Activated CD4-positive, alpha-beta memory T cell treated with anti-CD3 and anti-CD28 coated beads, Interleukin-2, amount 10 ng/mL, durations not matched to agents 7 days and 5 days (primary cell): ENCODE measurements at regions not wholly inside any gene's neighbourhood (a gene's known extent, or its start where the extent isn't known, plus 50 kb on each side); places are given as distances from the start of the nearest gene placed in this dataset.

Experiments
- CTCF ChIA-PET: fragments of 350-600 bp; sonication (Branson Sonifier 250); formaldehyde crosslinking; loops from one replicate; lab custom pipeline; 2021; ENCODE audit warnings: antibody characterized with exemption, inconsistent platforms; lab: Charles Lee
- POLR2A ChIA-PET: fragments of 350-600 bp; sonication (Branson Sonifier 250); formaldehyde crosslinking; loops from one replicate; lab custom pipeline; 2021; ENCODE audit warnings: antibody characterized with exemption; lab: Charles Lee
- DNase-seq: peaks from one replicate; pipeline ENCODE4 v3.0.0-alpha.2; 2020
- H3K27ac Mint-ChIP-seq: one replicate; pipeline ENCODE4 v1.8.0; 2021; ENCODE audit warnings: mild to moderate bottlenecking, mixed read lengths
- H3K27me3 Mint-ChIP-seq: one replicate; pipeline ENCODE4 v1.8.0; 2021; ENCODE audit warnings: mixed read lengths
- H3K36me3 Mint-ChIP-seq: one replicate; pipeline ENCODE4 v1.8.0; 2021; ENCODE audit warnings: low read depth, mixed read lengths
- H3K4me1 Mint-ChIP-seq: one replicate; pipeline ENCODE4 v1.8.0; 2021; ENCODE audit warnings: mixed read lengths
- H3K4me3 Mint-ChIP-seq: one replicate; pipeline ENCODE4 v1.8.0; 2021; ENCODE audit warnings: mild to moderate bottlenecking, mixed read lengths
- H3K9me3 Mint-ChIP-seq: one replicate; pipeline ENCODE4 v1.8.0; 2021; ENCODE audit warnings: mixed read lengths

DNA sequence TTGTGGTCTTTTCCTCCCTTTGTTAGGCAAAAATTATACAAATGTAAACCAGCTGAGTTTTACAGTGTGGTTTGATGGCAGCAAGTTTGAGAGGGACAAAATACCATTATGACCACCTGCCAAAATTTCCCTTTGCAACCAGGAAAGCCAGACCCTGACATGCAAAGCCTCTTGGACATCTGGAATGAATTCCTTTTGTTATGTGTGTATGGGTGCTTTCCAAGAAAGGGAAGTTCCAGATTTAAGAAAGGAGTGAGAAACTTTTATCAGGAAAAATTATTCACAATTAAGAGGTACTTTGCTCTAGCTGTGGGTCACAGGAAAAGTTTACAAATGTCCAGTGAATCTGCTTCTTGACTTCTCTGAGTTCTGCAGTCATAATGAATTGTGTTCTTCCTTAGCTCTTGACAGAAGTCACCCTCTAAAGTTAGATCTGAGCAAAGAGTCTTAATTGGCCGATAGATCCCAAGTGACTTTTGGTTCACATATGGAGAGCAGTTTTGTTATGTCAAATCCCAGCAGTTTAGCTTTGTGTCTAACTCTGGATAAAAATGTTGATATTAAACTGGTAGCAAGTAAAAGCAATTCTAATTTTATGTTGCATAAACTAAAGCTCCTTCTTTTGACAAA lies 295.9 kb upstream of the ZNF608 start:
- ChIA-PET CTCF (no interaction called here), POLR2A (no interaction called here)
- no peak for DNase-seq
- Mint-ChIP-seq H3K4me1 (no peaks in the 10 kb centered on the region), H3K27me3 (no peaks in the 10 kb centered on the region), H3K36me3 (no peaks in the 10 kb centered on the region), H3K4me3 (no peak overlapping the region), H3K9me3 (peaks cover 5% of the 10 kb centered on the region), H3K27ac (no peak overlapping the region)

DNA sequence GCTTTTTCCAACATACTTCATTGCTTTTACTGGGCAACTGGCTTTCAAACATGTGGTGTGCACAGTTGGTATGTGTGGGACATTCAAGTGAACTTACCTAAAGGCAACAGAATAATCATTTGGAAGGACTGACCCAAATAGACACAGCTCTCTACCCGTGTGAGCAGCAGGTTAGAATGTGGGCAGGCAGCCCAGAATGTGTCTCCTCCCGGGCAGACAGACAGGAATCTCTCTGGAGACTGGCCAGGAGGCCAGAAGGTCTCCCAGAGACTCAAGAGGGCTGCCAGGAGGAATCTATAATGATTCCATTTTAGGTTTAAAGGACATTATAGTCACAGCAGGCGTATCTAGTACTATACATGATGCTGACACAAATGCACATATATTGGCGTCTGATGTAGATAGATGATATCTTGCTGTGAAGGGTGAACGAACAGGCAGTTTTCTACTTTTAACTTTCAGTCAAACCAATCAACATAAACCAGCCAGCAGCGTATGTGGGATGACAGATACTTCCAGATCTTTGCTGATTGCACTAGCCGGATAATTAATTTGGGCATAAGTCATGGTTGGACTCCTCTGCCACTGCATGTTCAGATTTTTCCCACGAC lies 297.4 kb upstream of the ZNF608 start:
- H3K4me3 Mint-ChIP-seq, result no peak overlapping the region
- DNase-seq, result no peak
- peaks cover 2% of the 10 kb centered on the region for H3K9me3 Mint-ChIP-seq
- POLR2A ChIA-PET, result no interaction called here
- H3K36me3 Mint-ChIP-seq, result no peaks in the 10 kb centered on the region
- H3K27me3 Mint-ChIP-seq, result no peaks in the 10 kb centered on the region
- CTCF ChIA-PET, result no interaction called here
- H3K4me1 Mint-ChIP-seq, result no peaks in the 10 kb centered on the region
- no peak overlapping the region for H3K27ac Mint-ChIP-seq

DNA sequence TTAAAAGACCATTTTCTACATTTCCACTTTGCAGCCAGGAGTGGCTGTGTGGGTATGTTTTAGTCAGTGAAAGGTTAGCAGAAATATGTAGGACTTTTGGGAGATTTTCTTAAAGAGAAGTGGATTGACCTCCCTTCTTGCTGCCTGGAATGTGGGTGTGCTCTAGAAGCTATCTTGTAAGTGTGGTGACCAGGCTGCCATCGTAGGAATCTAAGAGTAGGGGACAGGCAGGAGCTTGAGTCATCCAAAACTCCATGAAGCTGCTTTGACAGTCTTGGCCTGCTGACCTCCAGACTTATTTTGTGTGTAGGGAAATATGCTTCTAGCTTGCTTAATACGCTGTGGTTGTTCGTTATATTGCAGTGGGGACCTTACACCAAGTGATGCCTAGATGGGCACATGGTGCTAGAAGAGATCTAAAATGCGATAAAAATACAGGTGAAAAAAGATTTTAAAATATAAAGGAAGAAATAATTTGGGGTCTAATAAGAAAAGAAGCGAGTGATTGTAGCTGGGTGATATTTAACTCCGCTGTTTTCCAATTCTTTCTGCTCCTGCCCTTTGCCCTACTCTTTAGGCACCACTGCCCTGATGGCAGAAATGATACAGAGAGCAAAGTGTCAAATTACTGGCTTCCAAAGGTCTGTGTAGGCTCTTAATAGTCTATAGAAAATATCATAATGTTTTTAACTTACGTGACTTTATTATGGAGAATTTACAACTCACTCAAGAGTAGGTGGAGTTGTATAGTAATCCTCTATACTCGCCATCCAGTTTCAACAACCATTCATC lies 298.2 kb upstream of the ZNF608 start:
- CTCF ChIA-PET, result no interaction called here
- H3K27me3 Mint-ChIP-seq, result no peaks in the 10 kb centered on the region
- no peak overlapping the region for H3K4me3 Mint-ChIP-seq
- peaks cover 2% of the 10 kb centered on the region for H3K9me3 Mint-ChIP-seq
- no peak overlapping the region for H3K27ac Mint-ChIP-seq
- no peak for DNase-seq
- no peaks in the 10 kb centered on the region for H3K36me3 Mint-ChIP-seq
- H3K4me1 Mint-ChIP-seq, result no peaks in the 10 kb centered on the region
- POLR2A ChIA-PET, result no interaction called here

- CTCF ChIA-PET, result no interaction called here
- Mint-ChIP-seq H3K4me3 (no peak overlapping the region), H3K4me1 (no peaks in the 10 kb centered on the region), H3K36me3 (no peaks in the 10 kb centered on the region), H3K27me3 (no peaks in the 10 kb centered on the region), H3K9me3 (peaks cover 2% of the 10 kb centered on the region), H3K27ac (no peak overlapping the region)
- DNase-seq, result no peak
- POLR2A ChIA-PET, result no interaction called here
Observed at GRCh38 chr5:125045646-125046045, 299.2 kb upstream of the ZNF608 start.

DNA sequence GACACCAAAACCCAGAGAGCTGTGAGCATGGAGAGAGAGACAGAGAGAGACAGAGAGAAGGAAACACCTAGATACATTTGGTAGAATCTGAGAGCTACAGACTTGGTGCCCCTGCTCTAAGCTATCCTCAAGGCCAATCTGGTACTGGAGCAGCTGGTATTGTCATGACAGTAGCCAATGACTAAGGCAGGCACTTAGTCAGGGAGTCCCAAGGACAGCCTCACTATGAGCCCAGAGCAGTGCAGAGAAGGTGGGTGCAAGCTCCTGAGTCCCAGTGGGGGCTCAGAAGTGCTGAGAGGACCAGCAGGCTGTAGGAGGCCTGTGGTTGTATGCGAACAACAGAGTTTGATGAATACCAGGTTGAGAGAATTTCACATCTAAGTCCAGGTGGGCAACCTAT lies 300.4 kb upstream of the ZNF608 start:
- H3K4me3 Mint-ChIP-seq, result no peak overlapping the region
- no peaks in the 10 kb centered on the region for H3K36me3 Mint-ChIP-seq
- POLR2A ChIA-PET, result no interaction called here
- no peaks in the 10 kb centered on the region for H3K4me1 Mint-ChIP-seq
- H3K9me3 Mint-ChIP-seq, result peaks cover 2% of the 10 kb centered on the region
- H3K27me3 Mint-ChIP-seq, result no peaks in the 10 kb centered on the region
- no peak for DNase-seq
- CTCF ChIA-PET, result no interaction called here
- no peak overlapping the region for H3K27ac Mint-ChIP-seq

- POLR2A ChIA-PET, result no interaction called here
- CTCF ChIA-PET, result no interaction called here
Observed at GRCh38 chr5:125047871-125048270, 301.4 kb upstream of the ZNF608 start.

GRCh38 chr5:125049721-125050702 lies 303.6 kb upstream of the ZNF608 start:
- H3K9me3 Mint-ChIP-seq, result peaks cover 2% of the 10 kb centered on the region
- no peak overlapping the region for H3K27ac Mint-ChIP-seq

More at GRCh38 chr5:125047871-125048270, 301.4 kb upstream of the ZNF608 start:
- H3K27ac Mint-ChIP-seq, result no peak overlapping the region
- H3K9me3 Mint-ChIP-seq, result peaks cover 2% of the 10 kb centered on the region
- no peaks in the 10 kb centered on the region for H3K36me3 Mint-ChIP-seq
- H3K4me1 Mint-ChIP-seq, result no peaks in the 10 kb centered on the region
- DNase-seq, result no peak
- no peak overlapping the region for H3K4me3 Mint-ChIP-seq
- no peaks in the 10 kb centered on the region for H3K27me3 Mint-ChIP-seq

DNA sequence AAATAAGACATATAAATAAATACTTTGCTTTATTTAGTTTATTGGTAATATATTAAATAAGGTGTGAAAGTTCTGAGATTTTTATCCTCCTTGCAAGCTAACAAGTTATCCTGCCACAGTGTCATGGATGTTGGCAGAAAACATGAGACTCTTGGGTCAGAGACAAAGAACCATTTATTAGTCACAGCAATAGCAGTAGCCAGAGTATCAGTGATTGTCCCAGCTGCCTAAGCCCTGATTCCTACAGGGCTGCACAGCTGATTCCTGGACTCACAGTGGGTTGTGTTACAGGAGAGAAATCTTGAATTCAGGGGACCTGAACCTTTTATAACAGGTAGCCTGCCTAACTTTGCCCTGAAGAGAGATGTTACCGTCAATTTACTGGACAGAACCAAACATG lies 304.5 kb upstream of the ZNF608 start:
- peaks cover 2% of the 10 kb centered on the region for H3K9me3 Mint-ChIP-seq
- H3K27me3 Mint-ChIP-seq, result no peaks in the 10 kb centered on the region
- CTCF ChIA-PET, result no interaction called here
- no peak overlapping the region for H3K4me3 Mint-ChIP-seq
- POLR2A ChIA-PET, result no interaction called here
- H3K4me1 Mint-ChIP-seq, result no peaks in the 10 kb centered on the region
- H3K27ac Mint-ChIP-seq, result no peak overlapping the region
- no peaks in the 10 kb centered on the region for H3K36me3 Mint-ChIP-seq
- DNase-seq, result no peak

More at GRCh38 chr5:125049721-125050702, 303.6 kb upstream of the ZNF608 start:
- H3K36me3 Mint-ChIP-seq, result no peaks in the 10 kb centered on the region
- no peaks in the 10 kb centered on the region for H3K27me3 Mint-ChIP-seq
- DNase-seq, result no peak
- POLR2A ChIA-PET, result no interaction called here
- no peak overlapping the region for H3K4me3 Mint-ChIP-seq
- CTCF ChIA-PET, result no interaction called here
- no peaks in the 10 kb centered on the region for H3K4me1 Mint-ChIP-seq

GRCh38 chr5:125052584-125052983 lies 306.1 kb upstream of the ZNF608 start:
- no peak for DNase-seq
- Mint-ChIP-seq H3K4me3 (no peak overlapping the region), H3K27me3 (no peaks in the 10 kb centered on the region), H3K36me3 (no peaks in the 10 kb centered on the region), H3K9me3 (no peaks in the 10 kb centered on the region), H3K27ac (no peak overlapping the region), H3K4me1 (no peaks in the 10 kb centered on the region)
- ChIA-PET POLR2A (no interaction called here), CTCF (no interaction called here)

DNA sequence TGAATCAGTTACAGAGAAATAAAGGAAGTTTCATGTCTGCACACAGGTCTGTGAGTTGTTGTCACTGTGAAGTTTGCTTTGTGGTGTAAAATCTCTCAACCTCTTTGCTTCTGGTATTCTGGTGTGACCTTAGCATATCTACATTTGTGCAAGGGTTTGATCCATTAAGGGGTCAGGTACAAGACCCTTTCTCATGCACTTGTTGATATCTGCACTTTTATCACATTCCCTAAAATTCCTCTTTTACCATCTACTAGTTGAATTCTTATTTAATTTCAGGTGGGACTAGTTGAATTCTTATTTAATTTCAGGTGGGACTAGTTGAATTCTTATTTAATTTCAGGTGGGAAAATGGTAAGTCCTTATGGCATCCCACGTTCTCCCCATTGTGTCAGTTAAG lies 306.7 kb upstream of the ZNF608 start:
- no peak for DNase-seq
- no peaks in the 10 kb centered on the region for H3K36me3 Mint-ChIP-seq
- no peaks in the 10 kb centered on the region for H3K4me1 Mint-ChIP-seq
- H3K27ac Mint-ChIP-seq, result no peak overlapping the region
- H3K4me3 Mint-ChIP-seq, result no peak overlapping the region
- no peaks in the 10 kb centered on the region for H3K27me3 Mint-ChIP-seq
- CTCF ChIA-PET, result no interaction called here
- POLR2A ChIA-PET, result no interaction called here
- no peaks in the 10 kb centered on the region for H3K9me3 Mint-ChIP-seq

DNA sequence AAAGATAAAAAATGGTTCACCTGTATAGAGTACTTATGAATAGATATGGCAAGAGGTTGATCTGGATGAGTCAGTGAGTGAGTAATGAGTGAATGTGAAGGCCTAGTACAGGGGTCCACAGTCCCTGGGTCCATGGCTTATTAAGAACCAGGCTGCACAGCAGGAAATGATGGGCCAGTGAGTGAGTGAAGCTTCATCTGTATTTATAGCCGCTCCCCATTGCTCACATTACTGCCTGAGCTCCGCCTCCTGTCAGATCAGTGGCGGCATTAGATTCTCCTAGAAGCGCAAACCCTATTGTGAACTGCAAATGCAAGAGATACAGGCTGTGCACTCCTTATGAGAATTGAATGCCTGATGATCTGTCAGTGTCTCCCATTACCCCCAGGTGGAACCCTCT lies 307.7 kb upstream of the ZNF608 start:
- no peak for DNase-seq
- H3K4me1 Mint-ChIP-seq, result no peaks in the 10 kb centered on the region
- no peak overlapping the region for H3K27ac Mint-ChIP-seq
- no peak overlapping the region for H3K4me3 Mint-ChIP-seq
- H3K36me3 Mint-ChIP-seq, result no peaks in the 10 kb centered on the region
- ChIA-PET CTCF (no interaction called here), POLR2A (no interaction called here)
- no peaks in the 10 kb centered on the region for H3K27me3 Mint-ChIP-seq
- no peaks in the 10 kb centered on the region for H3K9me3 Mint-ChIP-seq

GRCh38 chr5:125056671-125057485 lies 310.4 kb upstream of the ZNF608 start:
- CTCF ChIA-PET, result interaction anchor here (0.8 kb wide), 1 partner anchor 33 kb away, joined by 3 read pairs; no protein-coding TSS in a partner anchor
- POLR2A ChIA-PET, result no interaction called here
- DNase-seq, result no peak
- no peak overlapping the region for H3K4me3 Mint-ChIP-seq
- H3K27ac Mint-ChIP-seq, result no peak overlapping the region
- H3K4me1 Mint-ChIP-seq, result no peaks in the 10 kb centered on the region
- H3K27me3 Mint-ChIP-seq, result no peaks in the 10 kb centered on the region
- H3K9me3 Mint-ChIP-seq, result peaks cover 3% of the 10 kb centered on the region
- H3K36me3 Mint-ChIP-seq, result no peaks in the 10 kb centered on the region
